ENCODE measurements at regions not wholly inside any gene's neighbourhood (a gene's known extent, or its start where the extent isn't known, plus 50 kb on each side); places are given as distances from the start of the nearest gene placed in this dataset.

DNA sequence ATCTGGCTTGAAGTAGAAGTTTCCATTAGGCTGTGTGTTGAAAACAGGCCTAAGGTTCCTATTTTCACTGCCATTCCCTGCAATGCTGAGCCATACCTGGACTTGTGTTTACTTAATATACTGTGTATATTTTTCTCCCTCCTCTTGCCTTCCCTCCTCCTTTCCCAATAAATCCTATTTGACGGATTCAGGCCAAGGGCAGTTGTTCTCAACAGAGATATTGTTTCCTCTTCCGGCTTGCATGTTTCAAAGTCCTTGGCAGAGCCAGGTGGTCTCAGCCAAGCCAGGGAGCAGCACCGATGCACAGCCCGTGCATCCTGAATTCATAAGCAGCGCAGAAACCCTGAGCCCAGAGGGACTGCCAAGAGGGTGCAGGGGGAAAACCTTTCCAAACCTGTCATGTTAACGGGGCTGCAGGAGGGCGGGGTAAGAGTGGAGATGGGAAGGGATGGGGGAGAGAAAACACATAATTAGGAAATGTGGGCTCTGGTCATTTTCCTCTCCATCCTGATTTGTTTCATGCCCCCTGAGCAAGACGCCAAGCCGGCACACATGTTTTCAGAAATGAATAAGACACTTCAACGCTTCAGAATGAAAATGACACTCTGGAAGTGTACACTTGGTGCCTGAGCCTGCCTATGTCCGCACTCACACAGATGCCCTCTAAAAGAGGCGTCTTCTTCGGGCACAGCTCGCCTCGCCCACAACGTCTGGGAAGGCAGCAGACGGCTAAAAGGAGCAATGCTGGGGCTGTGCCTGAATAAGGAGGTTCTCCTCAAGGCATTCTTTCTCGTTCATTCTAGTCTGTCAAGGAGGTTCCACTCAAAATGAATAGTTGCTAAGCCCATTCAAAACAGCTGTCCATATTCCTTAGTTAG lies 149.3 kb upstream of the UBL3 start:
- Histone ChIP-seq H3K4me2 (ENCODE audit: insufficient read depth, low read length) (no peak overlapping the region), H3K36me3 (ENCODE audit: control insufficient read depth in 2 of 2, extremely low read depth in 1 of 2, insufficient read depth in 2 of 2, low read length in 2 of 2) (no peaks in the 10 kb centered on the region), H3K4me3 (replicated peaks in 1 of 3; ENCODE audit: insufficient read depth in 1 of 3, low read depth in 1 of 3, low read length in 3 of 3) (no peak overlapping the region), H3K79me2 (ENCODE audit: control insufficient read depth, insufficient read depth, low read length) (no peaks in the 10 kb centered on the region), H3K9me1 (replicated peaks; ENCODE audit: control insufficient read depth, extremely low read depth, insufficient read depth, low read length) (no peaks in the 10 kb centered on the region), H2AFZ (ENCODE audit: low read depth, low read length) (no peak overlapping the region), H3K27ac (ENCODE audit: insufficient read depth, low read depth, low read length) (no peak overlapping the region), H4K20me1 (replicated peaks; ENCODE audit: control insufficient read depth, extremely low read depth, insufficient read depth, low read length) (no peaks in the 10 kb centered on the region), H3K4me1 (ENCODE audit: control insufficient read depth, extremely low read depth, insufficient read depth, low read length) (no peaks in the 10 kb centered on the region), H3K9ac (replicated peaks; ENCODE audit: extremely low read depth, insufficient read depth, low read length) (no peak overlapping the region), H3K27me3 (ENCODE audit: control insufficient read depth in 2 of 2, insufficient read depth in 2 of 2, low read length in 2 of 2) (no peaks in the 10 kb centered on the region), H3K9me3 (replicated peaks; ENCODE audit: control insufficient read depth, insufficient read depth, low read length) (no peaks in the 10 kb centered on the region)
- TF ChIP-seq, protein P1, sequence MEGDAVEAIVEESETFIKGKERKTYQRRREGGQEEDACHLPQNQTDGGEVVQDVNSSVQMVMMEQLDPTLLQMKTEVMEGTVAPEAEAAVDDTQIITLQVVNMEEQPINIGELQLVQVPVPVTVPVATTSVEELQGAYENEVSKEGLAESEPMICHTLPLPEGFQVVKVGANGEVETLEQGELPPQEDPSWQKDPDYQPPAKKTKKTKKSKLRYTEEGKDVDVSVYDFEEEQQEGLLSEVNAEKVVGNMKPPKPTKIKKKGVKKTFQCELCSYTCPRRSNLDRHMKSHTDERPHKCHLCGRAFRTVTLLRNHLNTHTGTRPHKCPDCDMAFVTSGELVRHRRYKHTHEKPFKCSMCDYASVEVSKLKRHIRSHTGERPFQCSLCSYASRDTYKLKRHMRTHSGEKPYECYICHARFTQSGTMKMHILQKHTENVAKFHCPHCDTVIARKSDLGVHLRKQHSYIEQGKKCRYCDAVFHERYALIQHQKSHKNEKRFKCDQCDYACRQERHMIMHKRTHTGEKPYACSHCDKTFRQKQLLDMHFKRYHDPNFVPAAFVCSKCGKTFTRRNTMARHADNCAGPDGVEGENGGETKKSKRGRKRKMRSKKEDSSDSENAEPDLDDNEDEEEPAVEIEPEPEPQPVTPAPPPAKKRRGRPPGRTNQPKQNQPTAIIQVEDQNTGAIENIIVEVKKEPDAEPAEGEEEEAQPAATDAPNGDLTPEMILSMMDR (IDR thresholded peaks at IDR 0.05; ENCODE audit: extremely low read depth in 1 of 2, insufficient read depth in 1 of 2, low read depth in 1 of 2, low read length in 2 of 2) = no peak
- intact Hi-C loops (cut with micrococcal nuclease) = no loop called here
- ChIA-PET CTCF (no interaction called here), POLR2A (no interaction called here)
- FAIRE-seq = no peak
- no peak for DNase-seq (ENCODE audit: low read depth, low spot score)
- dilution Hi-C loops (cut with MboI; ENCODE audit: extremely low pct_ligation_motif_present, low sequenced_read_pairs) = no loop called here
- no TSS peak for BruUV-seq (replicated peaks)

DNA sequence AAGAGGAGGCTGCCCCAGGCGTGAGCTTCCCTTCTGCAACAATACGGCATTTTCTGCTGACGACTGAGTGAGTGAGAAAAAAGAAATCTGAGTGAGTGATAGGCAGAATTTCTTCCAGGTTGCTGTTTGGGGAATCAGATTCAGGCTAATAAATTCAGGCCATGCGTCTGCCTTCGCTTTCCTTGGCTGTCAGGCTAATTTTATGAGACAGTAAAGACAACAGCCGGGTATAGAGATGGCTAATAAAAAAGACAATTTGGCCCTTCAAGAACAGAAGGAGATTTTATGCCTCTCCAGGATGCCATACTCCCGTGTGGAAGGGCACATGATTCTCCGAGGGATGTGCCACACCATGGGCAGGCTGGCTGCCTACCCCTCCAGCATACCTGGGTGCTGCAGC lies 145.9 kb upstream of the UBL3 start:
- TF ChIP-seq POLR2AphosphoS5 (IDR thresholded peaks at IDR 0.05; ENCODE audit: insufficient read depth, low read depth, low read length) (no peak), FOS (IDR thresholded peaks at IDR 0.05; ENCODE audit: borderline replicate concordance, insufficient read depth, low read length) (no peak), POLR2A (IDR thresholded peaks at IDR 0.05; ENCODE audit: low read depth, low read length) (no peak), EZH2 (IDR thresholded peaks at IDR 0.05; ENCODE audit: borderline replicate concordance, low read depth, low read length, severe bottlenecking) (no peak), GATA2 (IDR thresholded peaks at IDR 0.05; ENCODE audit: insufficient read depth, insufficient read length, low read depth, low read length) (no peak), JUN (IDR thresholded peaks at IDR 0.05; ENCODE audit: borderline replicate concordance, insufficient read depth, insufficient read length, low read depth) (no peak), MYC (IDR thresholded peaks at IDR 0.05; ENCODE audit: low read depth, low read length) (no peak)
- TF ChIP-seq, protein P1 (IDR thresholded peaks at IDR 0.05; ENCODE audit: extremely low read depth in 1 of 2, insufficient read depth in 1 of 2, low read depth in 1 of 2, low read length in 2 of 2) = no peak
- TF ChIP-seq, protein P2, sequence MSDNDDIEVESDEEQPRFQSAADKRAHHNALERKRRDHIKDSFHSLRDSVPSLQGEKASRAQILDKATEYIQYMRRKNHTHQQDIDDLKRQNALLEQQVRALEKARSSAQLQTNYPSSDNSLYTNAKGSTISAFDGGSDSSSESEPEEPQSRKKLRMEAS (IDR thresholded peaks at IDR 0.05; ENCODE audit: insufficient read depth, insufficient read length) = no peak
- no TSS peak for BruUV-seq (replicated peaks)

More for the DNA sequence above, 145.9 kb upstream of the UBL3 start:
- POLR2A ChIA-PET = no interaction called here
- Histone ChIP-seq H3K9me3 (replicated peaks; ENCODE audit: control insufficient read depth, insufficient read depth, low read length) (no peaks in the 10 kb centered on the region), H4K20me1 (replicated peaks; ENCODE audit: control insufficient read depth, extremely low read depth, insufficient read depth, low read length) (no peaks in the 10 kb centered on the region), H3K27ac (ENCODE audit: insufficient read depth, low read depth, low read length) (no peak overlapping the region), H3K27me3 (ENCODE audit: control insufficient read depth in 2 of 2, insufficient read depth in 2 of 2, low read length in 2 of 2) (no peaks in the 10 kb centered on the region), H3K4me3 (replicated peaks in 1 of 3; ENCODE audit: insufficient read depth in 1 of 3, low read depth in 1 of 3, low read length in 3 of 3) (no peak overlapping the region), H3K36me3 (ENCODE audit: control insufficient read depth in 2 of 2, extremely low read depth in 1 of 2, insufficient read depth in 2 of 2, low read length in 2 of 2) (no peaks in the 10 kb centered on the region), H3K9me1 (replicated peaks; ENCODE audit: control insufficient read depth, extremely low read depth, insufficient read depth, low read length) (no peaks in the 10 kb centered on the region), H3K4me1 (ENCODE audit: control insufficient read depth, extremely low read depth, insufficient read depth, low read length) (no peaks in the 10 kb centered on the region), H2AFZ (ENCODE audit: low read depth, low read length) (no peak overlapping the region), H3K4me2 (ENCODE audit: insufficient read depth, low read length) (no peak overlapping the region), H3K79me2 (ENCODE audit: control insufficient read depth, insufficient read depth, low read length) (no peaks in the 10 kb centered on the region), H3K9ac (replicated peaks; ENCODE audit: extremely low read depth, insufficient read depth, low read length) (no peak overlapping the region)
- no peak for DNase-seq (ENCODE audit: low read depth, low spot score)
- CTCF ChIA-PET = interaction anchor here (1.5 kb wide), 1 partner anchor 73 kb away, joined by 4 read pairs; no protein-coding TSS in a partner anchor
- dilution Hi-C loops (cut with MboI; ENCODE audit: extremely low pct_ligation_motif_present, low sequenced_read_pairs) (no loop called here), intact Hi-C loops (cut with micrococcal nuclease) (no loop called here)
- no peak for FAIRE-seq
